NCI-H2227 treated with DMSO at 0.1 percent for 48 hours (cell line): ENCODE measurements at regions not wholly inside any gene's neighbourhood (a gene's known extent, or its start where the extent isn't known, plus 50 kb on each side); places are given as distances from the start of the nearest gene placed in this dataset.
"Not testable (repeated sequence)": the region's sequence is repeated elsewhere in the genome, so short reads cannot be mapped to it uniquely, and the experiment has no call there.

Source experiments
- DNase-seq: peaks from one replicate; lab custom pipeline; 2025; lab: John Stamatoyannopoulos, UW

- no peak for DNase-seq
Measured at GRCh38 chr14:27612121-27612520, 1014.3 kb upstream of the NOVA1 start.

GRCh38 chr14:27613102-27613501 lies 1015.3 kb upstream of the NOVA1 start:
- DNase-seq, result no peak

GRCh38 chr14:27623782-27624181 lies 1025.9 kb upstream of the NOVA1 start:
- DNase-seq, result no peak

GRCh38 chr14:27634056-27634970 lies 1036.5 kb upstream of the NOVA1 start:
- no peak for DNase-seq

GRCh38 chr14:27640688-27641087 lies 1042.9 kb upstream of the NOVA1 start:
- not testable (repeated sequence) for DNase-seq

- DNase-seq, result no peak
Measured at GRCh38 chr14:27642251-27642866, 1044.5 kb upstream of the NOVA1 start.

DNA sequence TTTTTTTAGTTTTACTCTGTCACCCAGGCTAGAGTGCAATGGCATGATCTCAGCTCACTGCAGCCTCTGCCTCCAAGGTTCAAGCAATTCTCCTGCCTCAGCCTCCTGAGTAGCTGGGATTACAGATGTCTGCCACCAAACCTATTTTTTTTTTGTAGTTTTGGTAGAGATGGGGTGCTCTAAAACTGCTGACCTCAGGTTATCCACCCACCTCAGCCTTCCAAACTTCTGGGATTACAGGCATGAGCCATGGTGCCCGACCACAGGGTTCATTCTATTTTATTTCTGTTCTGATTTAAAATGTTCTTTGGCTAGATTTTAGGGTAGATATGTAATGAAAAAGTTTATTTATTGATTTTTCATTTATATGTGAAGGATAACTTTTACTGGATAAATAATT lies 1062.8 kb upstream of the NOVA1 start:
- DNase-seq, result no peak

DNA sequence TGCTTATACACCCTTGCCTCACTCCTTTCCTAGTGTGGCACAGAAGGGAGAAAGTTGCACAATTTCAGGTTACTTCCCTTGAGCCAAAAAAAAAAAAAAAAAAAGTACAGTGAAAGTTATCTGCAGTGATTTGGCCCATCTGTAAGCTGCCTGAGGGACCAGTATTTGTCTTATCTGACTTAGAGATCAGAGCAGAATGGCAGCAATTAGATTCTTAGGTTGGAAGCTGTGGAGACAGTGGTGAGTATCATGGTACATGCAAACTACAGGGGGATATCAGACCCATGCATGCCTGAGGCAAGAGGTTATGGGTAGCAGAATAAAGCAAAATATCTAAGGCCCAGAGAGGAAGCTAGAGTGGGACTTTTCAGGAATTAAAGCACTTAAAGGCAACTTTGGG lies 1070.7 kb upstream of the NOVA1 start:
- DNase-seq, result no peak

GRCh38 chr14:27672047-27672446 lies 1074.2 kb upstream of the NOVA1 start:
- DNase-seq, result no peak

GRCh38 chr14:27672811-27673737 lies 1075.2 kb upstream of the NOVA1 start:
- not testable (repeated sequence) for DNase-seq

DNA sequence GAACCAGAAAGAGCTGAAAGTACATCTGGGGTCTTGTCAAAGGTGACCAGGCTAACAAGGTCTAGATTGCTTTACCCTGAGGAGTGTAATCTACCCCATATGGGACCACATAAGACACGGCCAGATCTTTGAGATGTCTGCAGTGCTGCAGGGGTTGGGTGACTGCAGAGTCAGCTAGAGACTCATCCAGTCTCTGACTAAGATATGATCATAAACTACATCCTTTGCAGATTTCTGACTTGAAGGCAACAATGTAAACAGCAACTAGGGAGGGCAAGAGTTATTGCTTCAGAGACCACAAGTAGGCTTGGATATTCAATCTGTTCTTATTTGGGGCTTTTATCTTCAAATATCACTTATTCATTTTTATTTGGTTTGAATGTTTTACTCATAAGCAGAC lies 1080.5 kb upstream of the FOXG1 start:
- no peak for DNase-seq

DNA sequence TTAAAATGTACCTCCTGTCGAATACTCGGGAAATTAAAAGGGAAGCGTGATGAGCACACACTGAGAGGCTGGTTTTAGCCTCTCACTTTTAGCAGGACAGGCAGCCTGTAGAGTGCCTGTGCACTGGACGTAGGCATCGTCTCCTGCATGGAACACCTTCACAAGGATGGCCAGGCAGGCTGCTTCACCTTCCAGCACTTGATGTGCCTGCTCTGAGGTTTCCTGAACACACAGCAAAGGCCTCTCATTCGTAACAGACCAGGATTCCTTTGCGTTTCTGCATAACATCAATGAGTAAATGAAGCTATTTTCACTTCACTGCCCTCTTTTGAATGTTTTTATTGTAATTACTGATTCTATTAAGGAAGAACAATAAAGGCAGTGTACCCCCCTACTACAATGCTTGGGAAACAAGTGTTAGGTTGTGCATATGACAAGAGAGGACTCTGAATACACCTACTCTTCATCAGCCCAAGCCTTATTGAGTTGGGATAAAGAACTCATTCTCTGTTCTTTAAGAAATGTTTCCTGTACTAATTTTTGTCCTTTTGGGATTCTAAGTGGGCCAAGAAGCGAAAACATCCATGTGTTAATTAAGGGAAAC lies 1077.6 kb upstream of the FOXG1 start:
- no peak for DNase-seq

DNA sequence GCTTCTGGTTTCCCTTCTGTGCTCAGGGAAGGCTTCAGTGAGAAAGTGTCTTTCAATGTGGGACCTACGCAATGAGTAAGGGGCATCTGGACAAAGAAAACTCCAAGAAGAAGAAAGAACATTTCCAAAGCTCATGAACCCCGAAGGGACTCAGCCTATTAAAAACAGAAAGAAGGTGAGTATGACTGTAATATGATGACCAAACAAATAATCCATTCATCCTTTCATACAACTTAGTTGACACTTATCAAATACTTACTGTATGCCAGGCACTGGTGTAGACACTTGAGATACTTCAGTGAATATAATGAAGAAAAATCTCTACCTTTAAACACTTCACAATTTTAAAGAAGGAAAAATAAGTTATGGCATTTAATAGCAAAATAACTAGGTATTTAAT lies 1054.2 kb upstream of the FOXG1 start:
- DNase-seq, result no peak

DNA sequence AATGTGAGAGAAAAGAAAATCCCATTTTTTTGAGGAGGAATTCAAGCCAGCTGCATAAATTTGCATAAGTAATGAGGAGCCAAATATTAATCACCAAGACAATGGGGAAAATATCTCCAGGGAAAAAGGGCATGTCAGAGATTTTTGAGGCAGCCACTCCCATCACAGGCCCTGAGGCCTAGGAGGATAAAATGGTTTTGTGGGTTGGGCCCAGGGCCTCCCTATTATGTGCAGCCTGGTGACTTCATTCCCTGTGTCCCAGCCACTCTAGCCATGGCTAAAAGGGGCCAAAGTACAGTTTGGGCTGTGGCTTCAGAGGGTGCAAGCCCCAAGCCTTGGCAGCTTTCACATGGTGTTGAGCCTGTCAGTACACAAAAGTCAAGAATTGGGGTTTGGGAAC lies 1051.0 kb upstream of the FOXG1 start:
- no peak for DNase-seq

GRCh38 chr14:27721760-27722159 lies 1044.8 kb upstream of the FOXG1 start:
- no peak for DNase-seq

DNA sequence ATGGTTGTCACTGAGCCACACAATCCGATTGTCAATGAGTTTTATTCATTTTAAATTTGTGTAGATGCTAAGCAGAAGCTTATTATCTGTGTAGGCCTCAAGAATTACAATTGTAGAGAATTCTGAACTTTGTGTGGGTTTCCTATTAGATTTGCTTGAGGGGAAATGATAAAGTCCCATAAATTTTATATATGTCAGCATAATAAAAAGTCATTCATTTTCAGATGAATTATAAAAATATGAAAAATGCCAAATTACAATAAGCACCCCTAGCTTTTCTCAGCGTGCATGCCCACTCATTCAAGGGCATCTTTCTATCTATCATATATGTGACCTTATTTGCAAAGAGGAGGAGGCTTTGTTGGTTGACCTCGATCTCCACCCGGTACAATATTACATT lies 1041.1 kb upstream of the FOXG1 start:
- no peak for DNase-seq

DNA sequence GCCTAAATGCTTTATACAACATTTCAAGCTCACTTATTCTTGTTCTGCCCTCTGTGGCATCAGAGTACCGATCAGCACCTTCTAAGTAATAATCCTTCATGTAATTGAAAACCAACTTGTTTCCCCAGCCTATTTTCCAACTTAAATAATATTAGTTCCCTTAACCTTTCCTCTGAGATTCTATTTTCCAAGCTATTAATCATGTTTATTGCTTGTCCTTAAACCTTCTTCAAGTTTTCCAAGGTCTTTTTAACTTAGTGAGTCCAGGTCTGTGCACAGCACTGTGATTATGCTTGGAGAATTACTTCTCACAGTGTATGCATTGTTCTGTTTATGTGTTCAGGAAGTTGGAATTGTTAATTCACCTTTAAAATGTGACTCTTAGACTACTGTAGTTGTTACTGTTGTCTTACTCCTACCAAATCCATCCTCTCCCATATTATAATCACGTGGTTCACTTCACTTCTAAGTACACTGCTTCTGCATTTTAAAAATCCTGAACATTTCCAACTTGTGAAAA lies 1039.3 kb upstream of the FOXG1 start:
- peak; percentile 11 for DNase-seq

DNA sequence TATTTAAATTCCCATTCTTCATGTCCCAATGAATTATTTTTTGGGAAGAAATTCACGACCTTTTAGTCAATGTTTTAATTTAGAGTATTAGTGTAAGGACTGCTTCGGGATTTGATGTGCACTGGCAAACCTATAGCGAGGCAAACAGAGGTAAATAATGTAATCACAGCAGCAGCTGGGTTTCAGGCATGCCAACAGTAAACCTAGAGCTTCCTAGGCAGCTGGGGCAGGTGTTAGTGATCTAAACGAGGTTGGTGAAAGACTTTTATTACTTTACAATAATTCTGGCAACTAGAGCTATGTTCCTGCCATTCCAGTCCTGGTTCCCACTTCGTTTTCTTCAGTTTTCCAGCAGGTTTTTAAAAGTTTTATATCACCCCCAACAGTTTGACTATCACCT lies 1036.4 kb upstream of the FOXG1 start:
- DNase-seq, result peak; percentile 43

GRCh38 chr14:27739657-27740156 lies 1026.9 kb upstream of the FOXG1 start:
- no peak for DNase-seq

DNA sequence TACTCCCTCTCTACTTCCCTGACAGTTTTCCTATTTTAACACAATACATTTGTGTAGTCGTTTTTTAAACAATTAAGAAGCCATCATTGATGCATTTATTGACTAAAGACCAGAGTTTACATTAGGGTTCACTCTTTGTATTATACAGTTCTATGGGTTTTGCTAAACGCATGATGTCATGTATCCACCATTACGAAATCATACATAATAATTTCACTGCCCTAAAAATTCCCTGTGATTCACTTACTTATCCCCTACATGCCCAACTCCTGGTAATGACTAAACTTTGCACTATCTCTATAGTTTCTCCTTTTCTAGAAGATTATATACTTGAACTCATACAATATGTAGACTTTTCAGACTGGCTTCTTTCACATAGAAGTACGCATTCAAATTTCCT lies 1016.5 kb upstream of the FOXG1 start:
- DNase-seq, result no peak

GRCh38 chr14:27757642-27758041 lies 1008.9 kb upstream of the FOXG1 start:
- not testable (repeated sequence) for DNase-seq

DNA sequence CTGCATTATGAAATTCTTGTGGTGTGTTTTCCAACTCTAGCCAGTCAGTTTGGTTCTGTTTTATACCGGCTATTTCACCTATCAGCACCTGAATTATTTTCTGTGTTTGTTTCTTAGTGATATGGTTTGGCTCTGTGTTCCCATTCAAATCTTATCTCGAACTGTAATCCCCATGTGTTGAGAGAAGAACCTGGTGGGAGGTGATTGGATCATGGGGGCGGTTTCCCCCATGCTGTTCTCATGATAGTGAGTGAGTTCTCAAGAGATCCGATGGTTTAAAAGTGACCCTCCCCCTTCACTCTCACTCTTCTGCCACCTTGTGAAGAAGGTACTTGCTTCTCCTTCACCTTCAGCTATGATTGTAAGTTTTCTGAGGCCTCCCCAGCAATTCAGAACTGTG lies 1006.2 kb upstream of the FOXG1 start:
- not testable (repeated sequence) for DNase-seq
